Loucy (cell line): ENCODE measurements at regions not wholly inside any gene's neighbourhood (a gene's known extent, or its start where the extent isn't known, plus 50 kb on each side); places are given as distances from the start of the nearest gene placed in this dataset.

ENCODE experiments used
- CTCF ChIP-seq: fragments of 200-600 bp; sonication (generic); conservative IDR thresholded peaks from 2 replicates; pipeline ENCODE4 v1.5.1; 2014; ENCODE audit warnings: mild to moderate bottlenecking, antibody characterized with exemption, low read length
- EZH2phosphoT487 ChIP-seq: fragments of 200-600 bp; IDR thresholded peaks from 2 replicates; pipeline ENCODE4 v1.6.1; 2018; ENCODE audit warnings: antibody characterized with exemption, mild to moderate bottlenecking, moderate library complexity, borderline replicate concordance

GRCh38 chr9:89942643-89943042 lies 337.8 kb downstream of the GADD45G start:
- TF ChIP-seq CTCF (no peak), EZH2phosphoT487 (no peak)
